AG09309 (cell line): ENCODE measurements at regions not wholly inside any gene's neighbourhood (a gene's known extent, or its start where the extent isn't known, plus 50 kb on each side); places are given as distances from the start of the nearest gene placed in this dataset.

Source experiments
- DNase-seq: peaks from one replicate; pipeline ENCODE4 v3.0.0-alpha.2; 2010; ENCODE audit warnings: low read depth
- H3K4me3 ChIP-seq: 2 replicates; pipeline ENCODE4 v1.5.1; 2011; ENCODE audit warnings: mild to moderate bottlenecking, low read depth, low read length, moderate library complexity; ENCODE audit not compliant: control insufficient read depth
- TF ChIP-seq, protein P1 (sequence below): IDR thresholded peaks from 2 replicates; pipeline ENCODE4 v1.5.1; 2011; ENCODE audit warnings: mild to moderate bottlenecking, low read depth, low read length, inconsistent platforms; ENCODE audit not compliant: insufficient read depth, control insufficient read depth; ENCODE audit errors: missing control alignments

DNA sequence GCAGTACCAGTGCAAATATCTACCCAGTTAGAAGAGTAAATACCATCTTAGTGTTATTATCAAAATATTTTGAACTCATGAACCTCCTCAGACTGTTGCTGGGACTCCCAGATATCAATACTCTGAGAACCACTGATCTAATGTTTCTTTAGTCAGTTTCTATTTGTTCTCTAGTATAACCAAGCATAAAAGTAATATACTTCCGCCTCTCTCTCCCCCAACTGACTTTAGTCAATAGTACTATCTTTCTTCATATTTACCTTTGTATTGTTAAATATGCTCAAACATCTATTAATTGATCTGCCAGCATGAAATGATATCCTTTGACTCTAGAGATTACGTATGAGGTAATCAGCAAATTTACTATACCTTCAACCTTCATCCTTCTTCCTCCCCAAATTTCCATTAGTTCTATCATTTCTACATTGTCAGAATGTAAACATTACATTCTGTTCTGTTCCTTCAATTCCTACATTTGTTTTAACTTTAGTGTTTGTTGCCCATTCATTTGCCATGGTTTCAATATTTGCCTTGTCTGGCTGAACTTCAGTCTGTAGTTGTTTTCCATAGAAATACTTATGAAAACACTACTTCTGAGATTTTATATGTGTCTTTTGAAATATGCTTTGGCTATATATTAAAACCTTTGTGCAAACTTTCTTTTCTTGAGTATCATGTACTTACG, 192.5 kb upstream of the PDE3A start:
- no peak for DNase-seq
- TF ChIP-seq, protein P1, sequence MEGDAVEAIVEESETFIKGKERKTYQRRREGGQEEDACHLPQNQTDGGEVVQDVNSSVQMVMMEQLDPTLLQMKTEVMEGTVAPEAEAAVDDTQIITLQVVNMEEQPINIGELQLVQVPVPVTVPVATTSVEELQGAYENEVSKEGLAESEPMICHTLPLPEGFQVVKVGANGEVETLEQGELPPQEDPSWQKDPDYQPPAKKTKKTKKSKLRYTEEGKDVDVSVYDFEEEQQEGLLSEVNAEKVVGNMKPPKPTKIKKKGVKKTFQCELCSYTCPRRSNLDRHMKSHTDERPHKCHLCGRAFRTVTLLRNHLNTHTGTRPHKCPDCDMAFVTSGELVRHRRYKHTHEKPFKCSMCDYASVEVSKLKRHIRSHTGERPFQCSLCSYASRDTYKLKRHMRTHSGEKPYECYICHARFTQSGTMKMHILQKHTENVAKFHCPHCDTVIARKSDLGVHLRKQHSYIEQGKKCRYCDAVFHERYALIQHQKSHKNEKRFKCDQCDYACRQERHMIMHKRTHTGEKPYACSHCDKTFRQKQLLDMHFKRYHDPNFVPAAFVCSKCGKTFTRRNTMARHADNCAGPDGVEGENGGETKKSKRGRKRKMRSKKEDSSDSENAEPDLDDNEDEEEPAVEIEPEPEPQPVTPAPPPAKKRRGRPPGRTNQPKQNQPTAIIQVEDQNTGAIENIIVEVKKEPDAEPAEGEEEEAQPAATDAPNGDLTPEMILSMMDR, result no peak
- H3K4me3 ChIP-seq, result no peak overlapping the region

DNA sequence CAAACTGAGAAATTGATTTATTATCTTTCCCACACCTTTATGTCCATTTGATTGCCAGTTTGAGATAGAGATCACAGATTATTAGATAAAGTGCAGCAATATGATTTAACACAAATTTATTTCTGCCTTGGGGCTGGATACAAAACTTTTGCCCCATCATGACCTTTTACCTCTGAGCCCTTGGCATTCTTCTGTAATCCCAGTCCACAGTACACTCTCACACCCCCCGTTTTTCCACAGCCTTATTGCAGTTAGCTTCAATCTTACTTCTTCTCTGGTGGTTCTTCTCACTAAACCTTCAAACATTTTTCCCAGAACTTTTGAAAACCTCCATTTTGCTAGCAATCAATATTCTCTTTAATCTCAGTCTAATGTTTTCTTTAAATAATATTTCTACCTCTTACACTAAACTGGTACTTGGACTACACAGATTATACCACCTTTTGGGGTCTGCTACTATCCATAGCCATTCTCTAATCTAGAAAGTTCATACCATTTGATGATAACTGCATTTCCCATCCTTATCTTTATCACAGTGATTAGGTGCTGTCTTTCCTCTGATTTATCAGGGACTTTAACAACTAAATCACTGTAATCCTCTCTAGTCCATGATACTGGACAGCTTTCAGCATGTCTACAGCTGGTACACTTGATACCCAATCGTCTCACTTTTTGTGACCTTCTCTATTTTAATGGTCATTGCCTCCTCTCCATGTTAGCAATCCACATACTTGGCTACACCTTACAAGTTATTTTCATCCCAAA, 186.7 kb upstream of the PDE3A start:
- DNase-seq, result no peak
- TF ChIP-seq, protein P1, result no peak
- H3K4me3 ChIP-seq, result no peak overlapping the region

DNA sequence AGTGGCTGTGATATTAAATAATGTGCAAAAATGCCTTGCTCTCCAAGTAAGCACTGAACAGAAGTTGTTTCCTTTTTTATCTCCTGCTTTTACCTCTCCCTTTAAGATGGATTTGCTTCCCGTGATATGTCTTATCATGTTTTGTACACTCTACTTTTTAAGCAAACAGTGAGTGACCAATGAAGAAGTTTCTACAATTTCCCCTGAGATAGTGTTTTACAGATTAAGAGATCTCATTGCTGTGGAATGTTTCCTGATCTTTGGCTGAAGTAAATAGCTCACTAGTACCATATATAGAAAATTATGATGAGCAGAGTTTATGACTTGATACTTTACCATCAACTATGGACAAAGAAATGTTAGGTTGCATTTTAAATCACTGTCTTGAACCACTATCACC, 184.8 kb upstream of the PDE3A start:
- H3K4me3 ChIP-seq, result no peak overlapping the region
- TF ChIP-seq, protein P1, result no peak
- DNase-seq, result no peak

DNA sequence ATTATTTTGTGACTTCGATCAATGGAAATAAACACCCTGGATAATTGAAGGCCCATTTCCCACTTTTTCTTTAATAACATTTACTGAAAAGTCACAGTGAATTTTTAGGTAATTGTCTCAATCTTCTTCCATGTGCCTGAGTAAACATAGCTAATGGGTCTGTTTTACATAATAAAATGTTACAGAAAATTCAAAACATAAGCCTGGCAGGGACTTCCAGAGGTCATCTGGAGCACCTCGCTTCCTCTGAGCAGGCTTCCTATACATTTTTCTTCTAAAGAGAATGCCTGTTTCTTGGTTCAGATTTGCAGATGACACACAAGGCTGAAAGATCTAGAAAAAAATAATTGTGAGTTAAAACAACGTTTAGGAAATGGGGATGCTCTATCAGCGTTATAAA, 183.8 kb upstream of the PDE3A start:
- TF ChIP-seq, protein P1, result no peak
- H3K4me3 ChIP-seq, result no peak overlapping the region
- no peak for DNase-seq

DNA sequence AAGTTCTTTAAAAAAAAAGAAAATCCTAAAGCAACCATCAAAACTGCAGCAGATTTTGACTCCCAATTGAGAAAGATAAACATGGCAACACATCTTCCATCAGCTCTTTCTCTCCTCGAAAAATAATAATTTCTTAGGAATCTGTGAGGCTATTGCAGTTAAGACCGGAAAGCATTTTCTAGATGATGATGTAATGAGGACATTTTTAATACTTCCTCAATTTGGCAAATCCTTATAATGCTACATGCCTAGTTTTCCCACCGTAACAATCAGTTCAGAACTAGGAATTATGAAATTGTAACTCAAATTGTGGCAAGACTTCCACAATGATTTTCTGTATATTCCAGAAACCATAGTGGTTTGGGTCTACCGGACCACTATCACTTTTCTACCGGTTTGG, 180.9 kb upstream of the PDE3A start:
- H3K4me3 ChIP-seq, result no peak overlapping the region
- no peak for DNase-seq
- TF ChIP-seq, protein P1, result no peak

DNA sequence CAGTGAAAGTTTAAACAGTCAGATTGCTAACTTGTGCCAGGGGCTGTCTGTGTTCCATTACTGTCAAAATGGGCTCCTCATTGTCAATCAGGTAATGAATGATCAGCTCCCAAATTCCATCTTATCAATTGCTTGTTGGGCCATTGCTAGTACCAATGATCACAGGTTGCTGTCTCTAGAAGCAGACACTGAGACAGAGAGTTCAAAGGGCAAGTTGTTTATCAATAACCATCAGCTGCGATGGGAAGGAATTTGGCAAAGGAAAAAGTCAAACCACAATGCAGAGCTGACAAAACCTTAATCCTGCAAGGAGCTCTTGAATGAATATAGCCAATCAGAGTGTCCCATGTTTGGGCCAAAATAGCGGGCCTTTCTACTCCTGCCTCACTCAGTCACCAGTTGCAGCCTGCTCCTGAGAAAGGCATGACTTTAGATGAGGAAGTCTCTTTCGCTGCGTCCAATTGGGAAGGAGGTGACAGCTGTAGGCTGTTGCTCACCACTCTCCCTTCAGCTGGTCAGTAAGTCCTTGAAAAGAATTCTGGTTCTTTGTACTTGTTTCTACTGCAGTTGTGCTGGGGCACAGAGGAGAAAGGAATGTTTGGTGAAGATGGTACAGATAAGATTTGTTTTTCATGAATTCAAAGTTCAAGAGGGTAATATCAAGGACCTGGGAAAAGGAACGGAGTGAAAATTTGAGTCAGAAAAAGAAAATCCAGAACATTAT, 179.2 kb upstream of the PDE3A start:
- DNase-seq, result no peak
- TF ChIP-seq, protein P1, result no peak
- no peak overlapping the region for H3K4me3 ChIP-seq
